Body of pancreas (tissue), 4 donors: ENCODE measurements at regions not wholly inside any gene's neighbourhood (a gene's known extent, or its start where the extent isn't known, plus 50 kb on each side); places are given as distances from the start of the nearest gene placed in this dataset.
A peak's percentile ranks its signal among the peaks of the same experiment; 100 is the strongest.

ENCODE experiments used
- ATAC-seq: fragments of 150-250 bp; one replicate; pipeline ENCODE4 v1.9.1; 2016
- DNase-seq, 4 donors: peaks; one replicate each; pipeline ENCODE4 v3.0.0-alpha.2; 2019
- H3K27ac ChIP-seq, 4 donors: fragments of 200-600 bp; sonication (generic); 1 replicate in 3 of 4; 2 replicates in 1 of 4; pipeline versions ENCODE4 v1.5.1 to v1.6.1; 2016 to 2019; ENCODE audit warnings: mild to moderate bottlenecking in 1 of 4, mixed read lengths in 1 of 4, moderate library complexity in 1 of 4
- H3K27me3 ChIP-seq, 2 donors: fragments of 200-600 bp; sonication (generic); one replicate each; pipeline ENCODE4 v1.6.0; 2016; ENCODE audit warnings: mild to moderate bottlenecking in 1 of 2
- H3K36me3 ChIP-seq, 2 donors: fragments of 200-600 bp; sonication (generic); replicated peaks in 1 of 2; 2 replicates each; pipeline ENCODE4 v1.5.1; 2016; ENCODE audit warnings: low read depth in 2 of 2; ENCODE audit not compliant: insufficient read depth in 1 of 2
- H3K4me1 ChIP-seq: fragments of 200-600 bp; sonication (generic); one replicate; pipeline ENCODE4 v1.6.0; 2016
- H3K4me3 ChIP-seq, 2 donors: fragments of 200-600 bp; sonication (generic); 1 replicate in 1 of 2; 2 replicates in 1 of 2; pipeline ENCODE4 v1.5.1; 2016 to 2019
- H3K9me3 ChIP-seq, 3 donors: fragments of 200-600 bp; sonication (generic); 1 replicate in 2 of 3; 2 replicates in 1 of 3; pipeline ENCODE4 v1.5.1; 2016
- POLR2A ChIP-seq, 3 donors: fragments of 450-650 bp; IDR thresholded peaks; one replicate each; pipeline ENCODE4 v1.6.1; 2016; ENCODE audit warnings: antibody characterized with exemption in 3 of 3, mild to moderate bottlenecking in 2 of 3
- WGBS, 2 donors: methylation state at CpG; one replicate each; pipeline ENCODE4 v1.1.5; 2017; 5-methylcytosine and 5-hydroxymethylcytosine counted together
- intact Hi-C: fragments of 100-400 bp; cut with DNase I; formaldehyde crosslinking; loops from one replicate; pipeline ENCODE4 v1.15.1; 2023
- TF ChIP-seq, protein P1 (sequence below), 7 experiments: fragments of 450-650 bp in 4 of 7; fragments of 200-600 bp in 3 of 7; sonication (generic) in 3 of 7; IDR thresholded peaks; one replicate each; pipeline ENCODE4 v1.5.1; 2016 to 2019; ENCODE audit warnings: antibody characterized with exemption in 7 of 7

DNA sequence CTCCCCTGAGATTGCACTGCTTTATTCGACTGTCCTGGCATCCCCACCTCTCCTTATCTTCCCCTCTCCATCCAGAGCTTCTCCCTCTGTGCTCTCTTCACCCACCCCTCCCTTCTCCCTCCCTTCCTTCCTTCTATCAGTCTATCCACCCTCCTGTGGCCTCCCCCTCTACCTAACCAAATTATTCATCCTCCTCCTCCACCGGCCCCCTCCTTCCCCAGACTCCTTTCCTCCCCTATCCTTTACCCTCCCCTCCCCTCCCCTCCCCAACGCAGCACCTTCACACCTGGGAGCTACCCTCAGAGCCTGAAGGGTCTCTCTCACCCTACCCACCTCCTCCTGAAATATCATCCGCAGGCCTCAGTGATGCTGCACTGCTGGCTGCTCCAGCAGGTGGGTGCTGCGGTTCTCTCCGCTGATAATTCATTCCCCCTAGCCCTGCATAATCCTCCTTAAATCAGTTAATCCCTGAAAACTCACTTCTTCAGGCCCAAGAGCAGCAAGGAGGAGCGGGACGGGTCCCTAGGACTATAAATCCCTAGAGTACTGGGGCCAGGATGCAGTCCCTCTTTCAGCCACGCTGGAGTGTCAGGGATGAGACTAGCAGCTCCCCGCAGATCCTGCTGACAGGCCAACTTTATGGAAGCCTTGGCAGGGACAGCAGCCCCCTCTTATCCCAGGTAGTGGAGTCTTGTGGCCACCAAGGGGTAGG, 97.8 kb downstream of the PCDH1 start:
- WGBS, 2 donors, result 62 to 65% methylated on average over 8 to 10 of the region's 10 CpGs
- H3K27ac ChIP-seq, result no peak overlapping the region

DNA sequence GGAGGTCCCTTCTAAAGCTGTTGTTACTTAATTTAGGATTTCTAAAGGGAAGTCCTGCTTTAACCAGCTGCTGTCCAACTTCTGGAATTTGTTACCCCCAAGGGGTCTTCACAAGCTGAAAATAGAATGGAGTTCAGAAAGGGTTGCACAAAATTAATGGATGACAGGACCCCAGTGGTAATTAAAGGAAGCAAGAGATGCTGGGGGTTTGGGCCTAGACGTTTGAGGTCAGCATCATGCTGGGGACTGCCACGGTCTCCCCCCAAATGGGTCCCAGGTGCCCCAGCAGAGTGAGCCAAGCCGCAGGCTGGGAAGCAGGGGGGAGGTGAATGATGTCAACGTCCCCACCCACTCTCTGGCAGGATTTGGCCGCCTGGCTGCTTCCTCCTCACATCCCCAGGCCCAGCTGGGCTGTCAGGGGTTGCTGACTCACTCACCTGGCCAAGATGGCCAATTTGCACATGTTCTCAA, 97.5 kb upstream of the ARAP3 start:
- ATAC-seq, result no peak
- Histone ChIP-seq H3K4me3 (no peak overlapping the region), H3K27me3 (no peaks in the 10 kb centered on the region), H3K4me1 (no peaks in the 10 kb centered on the region), H3K9me3 (no peaks in the 10 kb centered on the region), H3K27ac (no peak overlapping the region), H3K36me3 (no peaks in the 10 kb centered on the region)
- TF ChIP-seq, protein P1, sequence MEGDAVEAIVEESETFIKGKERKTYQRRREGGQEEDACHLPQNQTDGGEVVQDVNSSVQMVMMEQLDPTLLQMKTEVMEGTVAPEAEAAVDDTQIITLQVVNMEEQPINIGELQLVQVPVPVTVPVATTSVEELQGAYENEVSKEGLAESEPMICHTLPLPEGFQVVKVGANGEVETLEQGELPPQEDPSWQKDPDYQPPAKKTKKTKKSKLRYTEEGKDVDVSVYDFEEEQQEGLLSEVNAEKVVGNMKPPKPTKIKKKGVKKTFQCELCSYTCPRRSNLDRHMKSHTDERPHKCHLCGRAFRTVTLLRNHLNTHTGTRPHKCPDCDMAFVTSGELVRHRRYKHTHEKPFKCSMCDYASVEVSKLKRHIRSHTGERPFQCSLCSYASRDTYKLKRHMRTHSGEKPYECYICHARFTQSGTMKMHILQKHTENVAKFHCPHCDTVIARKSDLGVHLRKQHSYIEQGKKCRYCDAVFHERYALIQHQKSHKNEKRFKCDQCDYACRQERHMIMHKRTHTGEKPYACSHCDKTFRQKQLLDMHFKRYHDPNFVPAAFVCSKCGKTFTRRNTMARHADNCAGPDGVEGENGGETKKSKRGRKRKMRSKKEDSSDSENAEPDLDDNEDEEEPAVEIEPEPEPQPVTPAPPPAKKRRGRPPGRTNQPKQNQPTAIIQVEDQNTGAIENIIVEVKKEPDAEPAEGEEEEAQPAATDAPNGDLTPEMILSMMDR (IDR thresholded peaks at IDR 0.05), result no peak
- TF ChIP-seq POLR2A (IDR thresholded peaks at IDR 0.05), result no peak
- peak in 1 of 4 donors; percentile 8 for DNase-seq
- WGBS, 2 donors, result 46 to 53% methylated on average over 4 to 5 of the region's 5 CpGs
- intact Hi-C loops, result no loop called here

More for the DNA sequence above, 97.8 kb downstream of the PCDH1 start:
- Histone ChIP-seq H3K9me3 (no peaks in the 10 kb centered on the region), H3K4me3 (no peak overlapping the region), H3K27me3 (no peaks in the 10 kb centered on the region), H3K4me1 (no peaks in the 10 kb centered on the region), H3K36me3 (no peaks in the 10 kb centered on the region)
- DNase-seq (no peak), ATAC-seq (no peak)
- intact Hi-C loops, result no loop called here
- no peak for TF ChIP-seq POLR2A (IDR thresholded peaks at IDR 0.05)
- TF ChIP-seq, protein P1 (IDR thresholded peaks at IDR 0.05), result no peak

DNA sequence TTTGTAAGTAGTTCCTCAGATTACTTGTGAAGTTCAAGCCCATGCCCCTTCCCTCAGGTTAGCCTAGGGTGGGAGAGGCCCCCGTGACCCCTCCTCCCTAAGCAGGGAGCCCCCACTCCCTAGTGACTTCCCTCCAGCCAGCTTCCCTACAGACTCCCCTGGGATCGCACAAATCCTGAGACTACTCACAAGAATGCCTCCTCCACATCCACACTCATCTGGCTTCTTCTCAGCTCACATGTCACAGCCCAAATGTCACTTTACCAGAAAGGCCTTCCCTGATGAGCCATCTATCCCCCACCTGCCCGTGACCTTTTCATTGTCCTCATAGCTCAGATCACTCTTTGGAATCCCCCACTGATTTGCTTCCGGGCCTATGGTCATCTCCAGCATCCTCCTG, 96.7 kb upstream of the ARAP3 start:
- Histone ChIP-seq H3K4me1 (no peaks in the 10 kb centered on the region), H3K36me3 (no peaks in the 10 kb centered on the region), H3K4me3 (no peak overlapping the region), H3K27ac (no peak overlapping the region), H3K9me3 (no peaks in the 10 kb centered on the region), H3K27me3 (no peaks in the 10 kb centered on the region)
- no peak for ATAC-seq
- WGBS, 2 donors, result 75 to 77% methylated on average over 4 of the region's 4 CpGs
- intact Hi-C loops, result no loop called here
- DNase-seq, result no peak
- TF ChIP-seq, protein P1 (IDR thresholded peaks at IDR 0.05), result no peak
- TF ChIP-seq POLR2A (IDR thresholded peaks at IDR 0.05), result no peak

DNA sequence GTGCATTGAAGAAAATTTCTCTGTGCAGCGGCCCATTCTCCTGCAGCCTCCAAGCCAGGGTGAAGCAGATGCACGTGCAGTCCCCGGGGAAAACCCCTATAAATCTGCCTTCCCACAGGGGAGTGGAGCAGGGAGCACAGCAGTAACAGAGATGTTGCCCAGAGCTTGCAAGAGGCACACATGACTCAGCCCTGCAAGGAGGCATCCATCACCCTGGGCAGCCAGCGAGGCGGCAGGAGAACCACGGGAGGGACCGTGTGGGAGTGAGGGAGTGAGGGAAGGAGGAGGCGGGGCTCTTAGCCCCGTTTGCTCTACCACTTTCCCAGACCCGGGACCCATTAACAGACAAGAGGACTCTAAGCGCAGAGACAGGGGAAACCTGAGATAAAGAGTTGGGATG, 96.2 kb upstream of the ARAP3 start:
- Histone ChIP-seq H3K4me3 (no peak overlapping the region), H3K36me3 (no peaks in the 10 kb centered on the region), H3K27ac (no peak overlapping the region), H3K27me3 (no peaks in the 10 kb centered on the region), H3K9me3 (no peaks in the 10 kb centered on the region), H3K4me1 (no peaks in the 10 kb centered on the region)
- TF ChIP-seq POLR2A (IDR thresholded peaks at IDR 0.05), result no peak
- TF ChIP-seq, protein P1 (IDR thresholded peaks at IDR 0.05), result no peak
- ATAC-seq (no peak), DNase-seq (no peak)
- intact Hi-C loops, result no loop called here
- WGBS, 2 donors, result 55 to 64% methylated on average over 11 of the region's 11 CpGs

DNA sequence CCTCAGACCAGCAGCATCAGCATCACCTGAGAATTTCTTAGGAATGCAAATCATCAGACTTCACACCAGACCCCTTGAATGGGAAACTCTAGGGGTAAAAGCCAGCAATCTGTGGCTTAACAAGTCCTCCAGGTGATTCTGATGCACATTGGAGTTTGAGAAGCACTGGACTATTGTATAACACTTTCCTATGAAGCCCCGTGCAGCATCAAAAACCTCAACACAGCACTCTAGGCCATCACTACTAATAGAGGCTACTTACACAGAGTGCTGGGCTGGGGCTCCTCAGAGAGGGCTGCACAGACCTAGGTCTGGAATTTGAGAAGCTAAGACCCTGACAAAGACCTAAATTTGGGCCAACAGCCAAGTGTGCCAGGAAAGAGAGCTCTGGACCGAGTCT, 95.7 kb upstream of the ARAP3 start:
- intact Hi-C loops, result no loop called here
- DNase-seq, result no peak
- Histone ChIP-seq H3K4me1 (no peaks in the 10 kb centered on the region), H3K27ac (no peak overlapping the region), H3K36me3 (no peaks in the 10 kb centered on the region), H3K4me3 (no peak overlapping the region), H3K27me3 (no peaks in the 10 kb centered on the region), H3K9me3 (no peaks in the 10 kb centered on the region)
- ATAC-seq, result no peak
- WGBS, 2 donors, result 79 to 89% methylated on average over 2 of the region's 2 CpGs
- TF ChIP-seq, protein P1 (IDR thresholded peaks at IDR 0.05), result no peak
- TF ChIP-seq POLR2A (IDR thresholded peaks at IDR 0.05), result no peak
